ENCODE measurements at regions not wholly inside any gene's neighbourhood (a gene's known extent, or its start where the extent isn't known, plus 50 kb on each side); places are given as distances from the start of the nearest gene placed in this dataset.

GRCh38 chr9:107614765-107615164 is 125.2 kb upstream of the KLF4 start:
- Histone ChIP-seq H3K4me1 (peaks cover 3% of the 10 kb centered on the region), H3K9me3 (no peaks in the 10 kb centered on the region), H3K27me3 (ENCODE audit: low read depth) (no peaks in the 10 kb centered on the region), H3K36me3 (no peaks in the 10 kb centered on the region), H3K4me3 (no peak overlapping the region), H3K27ac (no peak overlapping the region)
- ATAC-seq, result no peak
- no peak for TF ChIP-seq CTCF (IDR thresholded peaks at IDR 0.05)
- no peak for DNase-seq
- intact Hi-C loops (cut with DNase I), result no loop called here

DNA sequence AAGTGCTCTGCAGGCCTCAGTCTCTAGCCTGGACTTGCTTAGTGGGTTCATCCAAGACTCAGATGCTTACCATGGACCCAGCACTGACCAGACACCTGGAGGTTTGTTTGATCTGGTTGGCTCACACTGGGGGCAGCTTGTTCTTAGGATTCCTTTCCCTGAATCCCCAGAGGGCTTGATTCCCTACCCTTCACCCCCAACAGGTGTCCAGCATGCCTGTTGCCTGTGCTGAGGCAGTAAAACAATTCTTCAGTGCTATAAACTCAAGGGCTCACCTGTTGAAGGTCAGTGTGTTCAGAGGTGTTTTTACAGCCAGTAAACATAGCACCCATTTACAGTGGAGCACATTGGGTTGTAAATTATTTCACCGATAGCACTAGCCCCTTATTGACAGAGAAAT is 123.8 kb upstream of the KLF4 start:
- Histone ChIP-seq H3K27ac (no peak overlapping the region), H3K9me3 (no peaks in the 10 kb centered on the region), H3K27me3 (ENCODE audit: low read depth) (no peaks in the 10 kb centered on the region), H3K4me3 (no peak overlapping the region), H3K36me3 (no peaks in the 10 kb centered on the region), H3K4me1 (peaks cover 3% of the 10 kb centered on the region)
- DNase-seq, result no peak
- no peak for TF ChIP-seq CTCF (IDR thresholded peaks at IDR 0.05)
- no peak for ATAC-seq
- intact Hi-C loops (cut with DNase I), result no loop called here

- H3K36me3 ChIP-seq, result no peaks in the 10 kb centered on the region
- DNase-seq (peak; percentile 82), ATAC-seq (peak; percentile 86)
- peaks cover 3% of the 10 kb centered on the region for H3K4me1 ChIP-seq
- H3K4me3 ChIP-seq, result no peak overlapping the region
- intact Hi-C loops (cut with DNase I), result no loop called here
- H3K27ac ChIP-seq, result no peak overlapping the region
- no peaks in the 10 kb centered on the region for H3K27me3 ChIP-seq (ENCODE audit: low read depth)
- H3K9me3 ChIP-seq, result no peaks in the 10 kb centered on the region
- TF ChIP-seq CTCF (IDR thresholded peaks at IDR 0.05), result no peak
These were observed 122.6 kb upstream of the KLF4 start for GRCh38 chr9:107612136-107612535.

- no peaks in the 10 kb centered on the region for H3K9me3 ChIP-seq
- H3K36me3 ChIP-seq, result no peaks in the 10 kb centered on the region
- no peak overlapping the region for H3K4me3 ChIP-seq
- no peak overlapping the region for H3K27ac ChIP-seq
- ATAC-seq (no peak), DNase-seq (no peak)
- intact Hi-C loops (cut with DNase I), result no loop called here
- H3K4me1 ChIP-seq, result no peaks in the 10 kb centered on the region
- no peak for TF ChIP-seq CTCF (IDR thresholded peaks at IDR 0.05)
- no peaks in the 10 kb centered on the region for H3K27me3 ChIP-seq (ENCODE audit: low read depth)
These were observed 120.0 kb upstream of the KLF4 start for GRCh38 chr9:107609547-107609946.

- Histone ChIP-seq H3K36me3 (no peaks in the 10 kb centered on the region), H3K27me3 (ENCODE audit: low read depth) (no peaks in the 10 kb centered on the region), H3K9me3 (no peaks in the 10 kb centered on the region), H3K4me1 (no peaks in the 10 kb centered on the region), H3K4me3 (no peak overlapping the region), H3K27ac (no peak overlapping the region)
- DNase-seq, result no peak
- intact Hi-C loops (cut with DNase I), result no loop called here
- no peak for ATAC-seq
- no peak for TF ChIP-seq CTCF (IDR thresholded peaks at IDR 0.05)
These were observed 116.7 kb upstream of the KLF4 start for GRCh38 chr9:107606149-107606790.

All from lower lobe of right lung (tissue), 2 donors.